Stimulated activated CD4-positive, alpha-beta T cell treated with anti-CD3 and anti-CD28 coated beads, Interleukin-2, amount 100 ng/mL, for 48 hours (primary cell): ENCODE measurements at regions not wholly inside any gene's neighbourhood (a gene's known extent, or its start where the extent isn't known, plus 50 kb on each side); places are given as distances from the start of the nearest gene placed in this dataset.
"Not testable (repeated sequence)": the region's sequence is repeated elsewhere in the genome, so short reads cannot be mapped to it uniquely, and the experiment has no call there.

Source experiments
- DNase-seq, 2 donors: peaks; one replicate each; pipeline ENCODE4 v3.0.0-alpha.2; 2020

DNA sequence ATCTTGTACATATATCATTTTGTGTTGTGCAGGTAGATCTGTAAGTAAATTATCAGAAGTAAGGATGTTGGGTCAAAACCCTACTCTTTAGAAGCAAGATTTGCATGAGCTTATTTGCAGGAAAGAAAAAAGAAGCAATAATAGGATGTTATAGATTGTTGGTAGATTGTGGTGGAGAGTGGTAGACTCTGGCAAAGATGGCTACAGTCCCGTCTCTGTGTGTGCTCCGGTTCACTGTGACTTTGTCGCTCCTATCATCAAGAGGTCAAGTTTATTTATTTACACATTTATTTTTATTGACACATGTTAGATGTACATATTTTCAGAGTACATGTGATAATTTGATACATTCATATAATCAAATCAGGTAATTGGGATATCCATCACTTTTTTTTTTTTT, 81.0 kb upstream of the NDUFV2 start:
- no peak for DNase-seq

GRCh38 chr18:9022397-9023155, 79.9 kb upstream of the NDUFV2 start:
- no peak for DNase-seq

DNA sequence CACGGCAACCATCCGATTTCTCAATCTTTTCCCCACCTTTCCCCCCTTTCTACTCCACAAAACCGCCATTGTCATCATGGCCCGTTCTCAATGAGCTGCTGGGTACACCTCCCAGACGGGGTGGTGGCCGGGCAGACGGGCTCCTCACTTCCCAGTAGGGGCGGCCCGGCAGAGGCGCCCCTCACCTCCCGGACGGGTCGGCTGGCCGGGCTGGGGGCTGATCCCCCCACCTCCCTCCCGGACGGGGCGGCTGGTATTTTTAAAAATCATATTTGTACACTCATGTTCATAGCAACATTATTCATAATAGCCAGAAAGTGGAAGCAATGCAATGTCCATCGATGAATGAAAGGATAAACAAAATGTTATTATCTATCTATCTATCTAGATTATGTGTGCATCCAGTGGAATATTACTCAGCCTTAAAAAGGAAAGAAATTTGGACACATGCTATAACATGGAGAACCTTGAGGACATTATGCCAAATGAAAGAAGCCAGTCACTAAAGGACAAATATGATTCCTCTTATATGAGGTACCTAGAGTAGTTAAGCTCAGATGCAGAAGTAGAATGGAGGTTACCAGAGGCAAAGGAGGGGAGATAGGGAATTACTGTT, 78.4 kb upstream of the NDUFV2 start:
- DNase-seq = not testable (repeated sequence)

- DNase-seq = no peak
Observed at GRCh38 chr18:9025091-9025838, 77.2 kb upstream of the NDUFV2 start.

DNA sequence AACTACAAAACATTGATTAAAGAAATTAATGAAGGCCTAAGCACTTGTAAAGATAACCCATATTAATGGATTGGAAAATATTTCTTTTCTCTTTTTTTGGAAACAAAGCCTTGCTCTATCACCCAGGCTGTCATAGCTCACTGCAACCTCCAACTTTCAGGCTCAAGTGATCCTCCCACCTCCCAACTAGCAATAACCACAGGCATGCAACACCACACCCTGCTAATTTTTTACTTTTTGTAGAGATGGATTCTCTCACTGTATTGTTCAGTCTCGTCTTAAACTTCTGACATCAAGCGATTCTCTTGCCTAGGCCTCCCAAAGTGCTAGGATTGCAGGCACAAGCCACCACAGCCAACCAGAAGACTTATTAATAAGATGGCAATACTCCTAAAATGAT, 73.4 kb upstream of the NDUFV2 start:
- DNase-seq = no peak

- DNase-seq = no peak
Observed at GRCh38 chr18:9032519-9032918, 70.0 kb upstream of the NDUFV2 start.

DNA sequence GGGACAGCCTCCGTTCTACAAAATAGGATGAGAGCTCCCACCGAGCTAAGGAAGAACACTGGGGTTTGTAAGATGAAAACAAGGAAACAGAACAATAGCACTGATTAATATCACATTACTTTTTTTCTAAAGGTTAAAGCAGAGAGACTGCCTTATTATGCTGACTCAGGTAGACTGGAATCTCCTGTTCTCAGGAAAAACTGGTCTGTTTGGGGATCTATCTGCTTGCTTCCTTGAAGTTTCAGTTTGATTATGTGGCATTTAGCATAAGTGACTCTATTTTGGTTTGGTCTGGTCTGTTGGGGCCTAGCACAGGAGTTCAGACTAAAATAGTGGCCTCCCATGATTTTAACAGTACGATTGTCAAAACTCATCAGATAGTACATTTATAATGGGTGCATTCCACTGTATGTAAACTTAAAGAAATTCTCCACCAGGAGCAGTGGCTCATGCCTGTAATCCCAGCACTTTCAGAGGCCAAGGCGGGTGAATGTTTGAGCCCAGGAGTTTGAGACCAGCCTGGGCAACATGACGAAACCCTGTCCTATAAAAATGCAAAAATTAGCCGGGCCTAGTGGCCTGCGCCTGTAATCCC, 64.1 kb upstream of the NDUFV2 start:
- no peak for DNase-seq

DNA sequence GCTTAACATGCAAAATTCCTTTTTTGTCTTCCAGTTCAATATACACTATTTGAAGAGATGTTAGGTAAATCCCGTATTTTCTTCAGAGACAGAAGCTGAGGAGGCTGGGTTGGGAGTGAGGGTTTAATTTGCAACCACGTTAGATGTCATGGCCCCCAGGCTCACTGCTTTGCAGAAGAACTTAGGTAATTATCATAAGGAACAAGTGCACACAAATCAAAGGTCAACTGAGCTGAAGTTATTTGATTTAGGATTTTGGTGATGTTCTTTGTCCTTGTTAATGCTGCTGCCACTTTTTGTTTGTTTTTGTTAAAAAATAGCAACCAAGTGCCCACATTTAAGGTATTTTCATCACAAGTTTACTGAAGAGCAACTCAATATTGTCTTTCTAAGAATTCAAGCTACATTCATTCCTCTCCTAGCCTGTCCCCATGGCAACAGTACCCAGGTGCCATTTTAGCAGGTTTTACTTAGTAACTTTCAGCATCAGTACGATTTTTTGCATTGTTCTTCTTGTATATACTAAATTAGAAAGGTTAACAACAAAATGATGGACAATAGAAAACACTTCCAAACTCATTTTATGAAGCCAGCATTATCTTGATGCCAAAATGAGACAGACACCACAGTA, 62.9 kb upstream of the NDUFV2 start:
- DNase-seq = no peak

GRCh38 chr18:9042766-9043481, 59.6 kb upstream of the NDUFV2 start:
- no peak for DNase-seq

DNA sequence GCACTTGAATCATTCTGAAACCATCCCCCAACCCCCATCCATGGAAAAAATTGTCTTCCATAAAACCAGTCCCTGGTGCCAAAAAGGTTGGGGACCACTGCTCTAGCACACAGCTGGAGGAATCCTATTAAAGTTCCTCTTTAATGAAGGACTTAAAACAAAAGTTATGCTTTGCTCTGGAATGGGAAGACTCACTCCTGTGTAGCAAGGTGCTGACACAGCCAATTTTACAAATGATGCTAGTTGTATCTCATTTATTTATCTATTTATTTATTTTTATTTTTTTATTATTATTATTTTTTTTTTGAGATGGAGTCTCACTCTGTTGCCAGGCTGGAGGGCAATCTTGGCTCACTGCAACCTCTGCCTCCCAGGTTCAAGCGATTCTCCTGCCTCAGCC, 58.9 kb upstream of the NDUFV2 start:
- DNase-seq = no peak

- DNase-seq = no peak
Observed at GRCh38 chr18:9047715-9048114, 54.8 kb upstream of the NDUFV2 start.

DNA sequence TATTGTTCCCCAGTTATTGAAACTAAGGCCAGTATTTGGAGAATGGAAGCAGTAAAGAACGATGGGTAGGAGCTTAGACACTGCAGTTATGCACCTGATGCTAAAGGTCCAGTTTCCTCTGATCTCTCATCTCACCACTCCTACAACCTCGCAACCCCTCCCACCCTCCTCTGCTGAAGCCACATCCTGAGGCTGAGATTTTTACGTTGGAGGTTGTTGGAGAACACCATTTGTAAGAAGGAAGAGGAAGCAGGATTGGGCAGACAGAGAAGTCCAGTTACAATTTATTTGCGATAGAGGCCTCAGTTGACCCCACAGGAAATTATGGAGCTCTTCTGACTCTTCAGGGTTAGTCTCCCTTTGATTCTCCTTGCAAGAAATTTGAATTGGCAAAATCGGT, 54.3 kb upstream of the NDUFV2 start:
- DNase-seq = no peak

DNA sequence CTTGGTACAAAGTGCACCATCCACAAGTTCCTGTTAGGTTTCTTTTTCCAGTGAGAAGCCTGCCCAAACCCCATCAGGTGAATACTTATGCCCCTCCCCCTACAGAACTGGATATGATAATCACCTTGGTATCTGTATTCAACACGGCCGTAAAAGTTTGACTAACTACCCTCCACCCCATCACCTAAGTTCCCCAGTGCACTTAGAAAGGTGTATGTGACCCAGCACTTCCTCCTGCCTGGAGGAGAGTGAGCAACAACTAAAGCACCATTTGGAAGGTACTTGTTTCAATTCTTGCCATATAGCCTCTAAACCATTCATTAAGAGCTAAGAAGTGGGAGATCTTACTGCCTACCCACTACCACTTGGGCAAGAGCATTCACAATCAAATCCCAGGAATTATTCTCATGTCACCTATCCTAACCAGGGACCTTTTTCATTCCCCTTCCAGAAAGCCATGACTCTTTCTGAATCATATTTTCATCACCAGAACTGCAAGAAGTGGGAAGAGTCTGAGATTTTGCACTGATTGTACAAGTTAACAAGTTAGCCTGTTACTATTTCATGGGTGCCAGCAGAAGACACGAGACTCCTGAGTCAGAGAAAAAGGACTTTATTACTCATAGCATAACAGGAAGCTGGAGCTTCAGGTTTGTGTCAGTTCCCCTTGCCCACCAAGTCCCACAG, 53.5 kb upstream of the NDUFV2 start:
- DNase-seq = no peak

DNA sequence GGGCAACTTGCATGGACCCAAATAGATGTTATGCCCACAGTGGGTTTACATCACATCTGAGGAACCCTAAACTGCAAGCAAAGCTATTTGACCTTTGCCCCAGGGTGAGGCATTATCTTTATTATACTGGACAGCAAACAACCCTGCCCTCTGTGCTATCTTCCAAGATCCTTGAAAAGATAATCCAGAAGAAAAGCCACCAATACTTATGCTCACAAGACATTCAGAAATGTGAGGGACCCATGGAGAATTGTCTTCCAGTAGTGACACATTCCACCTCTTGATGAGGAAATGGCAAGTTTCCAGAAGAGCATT, 53.0 kb upstream of the NDUFV2 start:
- DNase-seq = no peak

DNA sequence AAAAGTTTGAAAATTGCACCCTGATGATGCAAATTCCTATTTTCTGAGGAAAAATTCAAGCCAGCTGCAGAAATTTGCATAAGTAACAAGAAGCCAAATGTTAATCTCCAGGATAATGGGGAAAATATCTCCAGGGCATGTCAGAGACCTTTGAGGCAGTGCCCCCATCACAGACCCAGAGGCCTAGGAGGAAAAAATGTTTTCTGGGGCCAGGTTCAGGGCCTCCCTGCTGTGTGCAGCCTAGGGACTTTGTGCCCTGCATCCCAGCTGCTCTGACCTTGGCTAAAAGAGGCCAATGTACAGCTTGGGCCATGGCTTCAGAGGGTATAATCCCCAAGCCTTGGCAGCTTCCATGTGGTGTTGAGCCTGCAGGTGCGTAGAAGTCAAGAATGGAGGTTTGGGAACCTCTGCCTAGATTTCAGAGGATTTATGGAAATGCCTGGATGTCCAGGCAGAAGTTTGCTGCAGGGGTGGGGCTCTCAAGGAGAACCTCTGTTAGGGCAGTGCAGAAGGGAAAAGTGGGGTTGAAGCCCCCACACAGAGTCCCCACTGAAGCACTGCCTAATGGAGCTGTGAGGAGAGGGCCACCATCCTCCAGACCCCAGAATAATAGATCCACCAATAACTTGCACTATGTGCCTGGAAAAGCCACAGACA, 51.7 kb upstream of the NDUFV2 start:
- not testable (repeated sequence) for DNase-seq
